HCT116 (cell line): ENCODE measurements at regions not wholly inside any gene's neighbourhood (a gene's known extent, or its start where the extent isn't known, plus 50 kb on each side); places are given as distances from the start of the nearest gene placed in this dataset.

ENCODE experiments used
- ATAC-seq: fragments of 200-7000 bp; cut with Tn5 transposase; 2 replicates; pipeline ENCODE4 v1.9.1; 2020; ENCODE audit warnings: mild to moderate bottlenecking, moderate library complexity
- BruUV-seq: library from RNA; stranded (reverse); fragments of 400-500 nt; replicated peaks from 2 replicates; lab custom pipeline; 2021; lab: Mats Ljungman, UMichigan
- CTCF ChIA-PET: fragments of 300-600 bp; sonication (Branson Sonifier 250); formaldehyde crosslinking; loops from one replicate; lab custom pipeline; 2021; ENCODE audit warnings: antibody characterized with exemption; lab: Charles Lee
- POLR2A ChIA-PET: fragments of 300-600, 350-600 bp; sonication (Branson Sonifier 250); formaldehyde crosslinking; loops from one replicate; lab custom pipeline; 2021; ENCODE audit warnings: antibody characterized with exemption; lab: Charles Lee
- RAD21 ChIA-PET, 2 experiments: fragments of 300-600 bp; sonication (Branson Sonifier 250); formaldehyde crosslinking; loops; one replicate each; lab custom pipeline; 2023; ENCODE audit warnings: low total read pairs in 2 of 2; ENCODE audit not compliant: uncharacterized antibody in 2 of 2, unreplicated experiment in 2 of 2, low non-redundant PET in 1 of 2; lab: Charles Lee
- DNase-seq: peaks from one replicate; pipeline ENCODE4 v3.0.0-alpha.2; 2010; ENCODE audit warnings: low read depth, low spot score
- H2AFZ ChIP-seq: fragments of 200-600 bp; shearing (Covaris generic), sonication (generic); 2 replicates; pipeline ENCODE4 v1.6.1; 2017; ENCODE audit warnings: low read depth, mixed run types, mixed read lengths, antibody characterized with exemption, low read length; ENCODE audit not compliant: poor library complexity, severe bottlenecking
- H3K27ac ChIP-seq: 2 replicates; pipeline ENCODE4 v1.5.1; 2012; ENCODE audit warnings: low read depth, low read length
- H3K27me3 ChIP-seq: fragments of 200-600 bp; sonication (generic); 2 replicates; pipeline ENCODE4 v1.6.1; 2016; ENCODE audit warnings: mixed run types, low read length, mixed read lengths; ENCODE audit not compliant: insufficient read depth
- H3K36me3 ChIP-seq, 2 experiments: fragments of 200-500 bp in 1 of 2; fragments of 200-600 bp in 1 of 2; sonication (Bioruptor generic) in 1 of 2; sonication (generic) in 1 of 2; 2 replicates each; pipeline versions ENCODE4 v1.5.1 to v1.6.1; 2014 to 2016; ENCODE audit warnings: low read length in 2 of 2, inconsistent platforms in 1 of 2, mixed read lengths in 1 of 2, mixed run types in 1 of 2; ENCODE audit not compliant: insufficient read depth in 2 of 2, control insufficient read depth in 1 of 2
- H3K4me1 ChIP-seq, 2 experiments: fragments of 200-600 bp in 1 of 2; sonication (generic) in 1 of 2; 2 replicates each; pipeline versions ENCODE4 v1.5.1 to v1.6.1; 2012 to 2017; ENCODE audit warnings: low read length in 2 of 2, inconsistent platforms in 1 of 2, mild to moderate bottlenecking in 1 of 2, mixed read lengths in 1 of 2, mixed run types in 1 of 2, moderate library complexity in 1 of 2; ENCODE audit not compliant: insufficient read depth in 2 of 2, control insufficient read depth in 1 of 2
- H3K4me2 ChIP-seq: fragments of 200-600 bp; sonication (generic); 2 replicates; pipeline ENCODE4 v1.6.1; 2017; ENCODE audit warnings: mixed run types, low read length, mixed read lengths
- H3K4me3 ChIP-seq, 2 experiments: fragments of 200-600 bp in 1 of 2; sonication (generic) in 1 of 2; replicated peaks in 1 of 2; 2 replicates each; pipeline ENCODE4 v1.5.1; 2011 to 2016; ENCODE audit warnings: low read length in 2 of 2, control low read depth in 1 of 2, low read depth in 1 of 2, mild to moderate bottlenecking in 1 of 2, mixed read lengths in 1 of 2, mixed run types in 1 of 2
- H3K79me2 ChIP-seq: fragments of 200-600 bp; sonication (generic); 2 replicates; pipeline ENCODE4 v1.6.1; 2017; ENCODE audit warnings: mild to moderate bottlenecking, mixed run types, low read length, moderate library complexity, mixed read lengths; ENCODE audit not compliant: insufficient read depth
- H3K9ac ChIP-seq: fragments of 200-600 bp; sonication (generic); 2 replicates; pipeline ENCODE4 v1.6.1; 2016; ENCODE audit warnings: low read length, mixed read lengths
- H3K9me2 ChIP-seq: fragments of 200-600 bp; sonication (generic), shearing (Covaris generic); 2 replicates; pipeline ENCODE4 v1.6.1; 2017; ENCODE audit warnings: mixed run types, mild to moderate bottlenecking, moderate library complexity; ENCODE audit not compliant: insufficient read depth
- H3K9me3 ChIP-seq, 2 experiments: fragments of 200-500 bp in 1 of 2; fragments of 200-600 bp in 1 of 2; sonication (Bioruptor generic) in 1 of 2; sonication (generic) in 1 of 2; 2 replicates each; pipeline ENCODE4 v1.6.1; 2014 to 2017; ENCODE audit warnings: low read length in 2 of 2, mixed read lengths in 2 of 2, inconsistent platforms in 1 of 2, low read depth in 1 of 2, mild to moderate bottlenecking in 1 of 2, mixed run types in 1 of 2, moderate library complexity in 1 of 2; ENCODE audit not compliant: control insufficient read depth in 1 of 2, insufficient read depth in 1 of 2
- H4K20me1 ChIP-seq: fragments of 200-600 bp; sonication (generic), shearing (Covaris generic); 2 replicates; pipeline ENCODE4 v1.6.1; 2017; ENCODE audit warnings: mixed run types, mild to moderate bottlenecking, moderate library complexity; ENCODE audit not compliant: insufficient read depth
- CBX3 ChIP-seq: IDR thresholded peaks from 2 replicates; pipeline ENCODE4 v1.6.1; 2012; ENCODE audit warnings: low read depth
- CEBPB ChIP-seq: IDR thresholded peaks from 2 replicates; pipeline ENCODE4 v1.6.1; 2012; ENCODE audit warnings: low read depth
- ELF1 ChIP-seq: IDR thresholded peaks from 2 replicates; pipeline ENCODE4 v1.6.1; 2012; ENCODE audit warnings: low read depth, borderline replicate concordance
- EZH2 ChIP-seq: fragments of 200-600 bp; sonication (generic); IDR thresholded peaks from 2 replicates; pipeline ENCODE4 v1.6.1; 2017; ENCODE audit warnings: antibody characterized with exemption, mixed run types
- EZH2phosphoT487 ChIP-seq: fragments of 200-600 bp; IDR thresholded peaks from 2 replicates; pipeline ENCODE4 v1.6.1; 2018; ENCODE audit warnings: antibody characterized with exemption, borderline replicate concordance
- POLR2A ChIP-seq: IDR thresholded peaks from 2 replicates; pipeline ENCODE4 v1.7.0; 2011; ENCODE audit warnings: borderline replicate concordance; ENCODE audit not compliant: insufficient read depth, insufficient read length; ENCODE audit errors: extremely low read depth
- POLR2AphosphoS5 ChIP-seq: IDR thresholded peaks from 2 replicates; pipeline ENCODE4 v1.6.1; 2011; ENCODE audit warnings: mild to moderate bottlenecking, low read depth, low read length, moderate library complexity
- RAD21 ChIP-seq: IDR thresholded peaks from 2 replicates; pipeline ENCODE4 v1.6.1; 2012; ENCODE audit warnings: low read depth, mild to moderate bottlenecking
- SP1 ChIP-seq: IDR thresholded peaks from 2 replicates; pipeline ENCODE4 v1.6.1; 2012; ENCODE audit warnings: low read depth
- intact Hi-C: fragments of 100-400 bp; cut with micrococcal nuclease; formaldehyde crosslinking; loops from 2 replicates; pipeline ENCODE4 v1.10.0; 2022
- TF ChIP-seq, protein P1 (sequence below): IDR thresholded peaks from 2 replicates; pipeline ENCODE4 v1.6.1; 2012
- TF ChIP-seq, protein P2 (sequence below): IDR thresholded peaks from 2 replicates; pipeline ENCODE4 v1.6.1; 2012; ENCODE audit warnings: low read depth
- TF ChIP-seq, protein P3 (sequence below): IDR thresholded peaks from 2 replicates; pipeline ENCODE4 v1.6.1; 2011; ENCODE audit warnings: mild to moderate bottlenecking, low read length, moderate library complexity; ENCODE audit not compliant: insufficient replicate concordance; ENCODE audit errors: extremely low read depth

- POLR2A ChIA-PET: no interaction called here
- Histone ChIP-seq H3K9me3 (no peaks in the 10 kb centered on the region), H3K9ac (no peak overlapping the region), H3K4me3 (no peak overlapping the region), H3K9me2 (no peaks in the 10 kb centered on the region), H3K4me2 (no peak overlapping the region), H3K4me1 (peaks cover 0 to 7% of the 10 kb centered on the region in 2 experiments; a peak in 1 of 4 replicates), H3K27ac (no peak overlapping the region), H2AFZ (no peak overlapping the region), H3K36me3 (no peaks in the 10 kb centered on the region), H3K27me3 (no peaks in the 10 kb centered on the region), H4K20me1 (no peaks in the 10 kb centered on the region), H3K79me2 (no peaks in the 10 kb centered on the region)
- TF ChIP-seq, protein P1, sequence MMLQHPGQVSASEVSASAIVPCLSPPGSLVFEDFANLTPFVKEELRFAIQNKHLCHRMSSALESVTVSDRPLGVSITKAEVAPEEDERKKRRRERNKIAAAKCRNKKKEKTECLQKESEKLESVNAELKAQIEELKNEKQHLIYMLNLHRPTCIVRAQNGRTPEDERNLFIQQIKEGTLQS: no peak
- TF ChIP-seq RAD21 (no peak), EZH2phosphoT487 (no peak), SP1 (0 out of 2 replicates have a peak, but pooled peaks have one; percentile 27)
- intact Hi-C loops: no loop called here
- ATAC-seq (no peak), DNase-seq (no peak)
- CTCF ChIA-PET: no interaction called here
- RAD21 ChIA-PET: no interaction called here
- BruUV-seq: no TSS peak
Measured at GRCh38 chr5:125394661-125395280, 648.3 kb upstream of the ZNF608 start.

GRCh38 chr5:125396462-125396861, 650.0 kb upstream of the ZNF608 start:
- Histone ChIP-seq H2AFZ (no peak overlapping the region), H3K9me3 (no peaks in the 10 kb centered on the region), H3K4me2 (no peak overlapping the region), H3K79me2 (no peaks in the 10 kb centered on the region), H3K27ac (no peak overlapping the region), H3K9me2 (no peaks in the 10 kb centered on the region), H3K4me3 (no peak overlapping the region), H4K20me1 (no peaks in the 10 kb centered on the region), H3K9ac (no peak overlapping the region)
- no peak for DNase-seq
- POLR2A ChIA-PET: no interaction called here
- intact Hi-C loops: no loop called here
- CTCF ChIA-PET: no interaction called here
- no peak for TF ChIP-seq CEBPB
- TF ChIP-seq, protein P2, sequence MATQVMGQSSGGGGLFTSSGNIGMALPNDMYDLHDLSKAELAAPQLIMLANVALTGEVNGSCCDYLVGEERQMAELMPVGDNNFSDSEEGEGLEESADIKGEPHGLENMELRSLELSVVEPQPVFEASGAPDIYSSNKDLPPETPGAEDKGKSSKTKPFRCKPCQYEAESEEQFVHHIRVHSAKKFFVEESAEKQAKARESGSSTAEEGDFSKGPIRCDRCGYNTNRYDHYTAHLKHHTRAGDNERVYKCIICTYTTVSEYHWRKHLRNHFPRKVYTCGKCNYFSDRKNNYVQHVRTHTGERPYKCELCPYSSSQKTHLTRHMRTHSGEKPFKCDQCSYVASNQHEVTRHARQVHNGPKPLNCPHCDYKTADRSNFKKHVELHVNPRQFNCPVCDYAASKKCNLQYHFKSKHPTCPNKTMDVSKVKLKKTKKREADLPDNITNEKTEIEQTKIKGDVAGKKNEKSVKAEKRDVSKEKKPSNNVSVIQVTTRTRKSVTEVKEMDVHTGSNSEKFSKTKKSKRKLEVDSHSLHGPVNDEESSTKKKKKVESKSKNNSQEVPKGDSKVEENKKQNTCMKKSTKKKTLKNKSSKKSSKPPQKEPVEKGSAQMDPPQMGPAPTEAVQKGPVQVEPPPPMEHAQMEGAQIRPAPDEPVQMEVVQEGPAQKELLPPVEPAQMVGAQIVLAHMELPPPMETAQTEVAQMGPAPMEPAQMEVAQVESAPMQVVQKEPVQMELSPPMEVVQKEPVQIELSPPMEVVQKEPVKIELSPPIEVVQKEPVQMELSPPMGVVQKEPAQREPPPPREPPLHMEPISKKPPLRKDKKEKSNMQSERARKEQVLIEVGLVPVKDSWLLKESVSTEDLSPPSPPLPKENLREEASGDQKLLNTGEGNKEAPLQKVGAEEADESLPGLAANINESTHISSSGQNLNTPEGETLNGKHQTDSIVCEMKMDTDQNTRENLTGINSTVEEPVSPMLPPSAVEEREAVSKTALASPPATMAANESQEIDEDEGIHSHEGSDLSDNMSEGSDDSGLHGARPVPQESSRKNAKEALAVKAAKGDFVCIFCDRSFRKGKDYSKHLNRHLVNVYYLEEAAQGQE: no peak
- no peak for TF ChIP-seq CBX3
- no peak for TF ChIP-seq EZH2
- TF ChIP-seq POLR2AphosphoS5: no peak
- TF ChIP-seq, protein P3, sequence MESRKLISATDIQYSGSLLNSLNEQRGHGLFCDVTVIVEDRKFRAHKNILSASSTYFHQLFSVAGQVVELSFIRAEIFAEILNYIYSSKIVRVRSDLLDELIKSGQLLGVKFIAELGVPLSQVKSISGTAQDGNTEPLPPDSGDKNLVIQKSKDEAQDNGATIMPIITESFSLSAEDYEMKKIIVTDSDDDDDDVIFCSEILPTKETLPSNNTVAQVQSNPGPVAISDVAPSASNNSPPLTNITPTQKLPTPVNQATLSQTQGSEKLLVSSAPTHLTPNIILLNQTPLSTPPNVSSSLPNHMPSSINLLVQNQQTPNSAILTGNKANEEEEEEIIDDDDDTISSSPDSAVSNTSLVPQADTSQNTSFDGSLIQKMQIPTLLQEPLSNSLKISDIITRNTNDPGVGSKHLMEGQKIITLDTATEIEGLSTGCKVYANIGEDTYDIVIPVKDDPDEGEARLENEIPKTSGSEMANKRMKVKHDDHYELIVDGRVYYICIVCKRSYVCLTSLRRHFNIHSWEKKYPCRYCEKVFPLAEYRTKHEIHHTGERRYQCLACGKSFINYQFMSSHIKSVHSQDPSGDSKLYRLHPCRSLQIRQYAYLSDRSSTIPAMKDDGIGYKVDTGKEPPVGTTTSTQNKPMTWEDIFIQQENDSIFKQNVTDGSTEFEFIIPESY: no peak
- TF ChIP-seq POLR2A: no peak
- TF ChIP-seq ELF1: no peak
- TF ChIP-seq, all 23 proteins: peak for 0
- no peaks in the 10 kb centered on the region for H3K36me3 ChIP-seq
- RAD21 ChIA-PET: no interaction called here
- peaks cover 0 to 7% of the 10 kb centered on the region in 2 experiments; a peak in 1 of 4 replicates for H3K4me1 ChIP-seq
- no TSS peak for BruUV-seq
- H3K27me3 ChIP-seq: no peaks in the 10 kb centered on the region
- ATAC-seq: no peak
